HepG2 (cell line): ENCODE measurements at regions not wholly inside any gene's neighbourhood (a gene's known extent, or its start where the extent isn't known, plus 50 kb on each side); places are given as distances from the start of the nearest gene placed in this dataset.

Source experiments
- ATAC-seq: fragments of 200-7000 bp; cut with Tn5 transposase; 3 replicates; pipeline ENCODE4 v1.9.1; 2020; ENCODE audit warnings: mild to moderate bottlenecking, moderate library complexity
- BruUV-seq: library from RNA; stranded (reverse); fragments of 400-500 nt; replicated peaks from 2 replicates; lab custom pipeline; 2021; lab: Mats Ljungman, UMichigan
- CTCF ChIA-PET: fragments of 300-600 bp; formaldehyde crosslinking; extraction: SDS; loops from one replicate; lab custom pipeline; 2021; ENCODE audit warnings: low total read pairs, inconsistent platforms, low intra/inter-chr PET ratio; lab: Yijun Ruan, JAX
- POLR2A ChIA-PET: fragments of 350-600 bp; sonication (Branson Sonifier 250); formaldehyde crosslinking; loops from one replicate; lab custom pipeline; 2020; ENCODE audit warnings: antibody characterized with exemption, inconsistent platforms; lab: Yijun Ruan, JAX
- DNase-seq: peaks from one replicate; pipeline ENCODE4 v3.0.0-alpha.2; 2015; ENCODE audit warnings: low spot score
- FAIRE-seq: peaks from 3 replicates; lab custom pipeline; 2011; peaks lifted over from hg19 to GRCh38; lab: Jason Lieb, UNC
- H2AFZ ChIP-seq: one replicate; pipeline ENCODE4 v1.6.1; 2011; ENCODE audit warnings: low read length, inconsistent platforms
- H3K27ac ChIP-seq: fragments of 300-600 bp; 3 replicates; pipeline ENCODE4 v1.8.0; 2011; ENCODE audit warnings: mixed run types, mild to moderate bottlenecking, mixed read lengths, low read length, inconsistent platforms; ENCODE audit not compliant: insufficient read depth; ENCODE audit errors: extremely low read length
- H3K27me3 ChIP-seq, 2 experiments: fragments of 200-600 bp in 1 of 2; 2 replicates in 1 of 2; 3 replicates in 1 of 2; pipeline versions ENCODE4 v1.6.0 to v1.8.0; 2011; ENCODE audit warnings: low read length in 2 of 2, mild to moderate bottlenecking in 2 of 2, moderate library complexity in 2 of 2, inconsistent platforms in 1 of 2; ENCODE audit not compliant: insufficient read depth in 2 of 2, control insufficient read depth in 1 of 2
- H3K36me3 ChIP-seq, 2 experiments: fragments of 200-600 bp in 1 of 2; replicated peaks in 1 of 2; 2 replicates in 1 of 2; 3 replicates in 1 of 2; pipeline versions ENCODE4 v1.5.1 to v1.8.0; 2011; ENCODE audit warnings: low read length in 2 of 2, inconsistent platforms in 1 of 2; ENCODE audit not compliant: insufficient read depth in 2 of 2, control insufficient read depth in 1 of 2
- H3K4me1 ChIP-seq: 2 replicates; pipeline ENCODE4 v1.5.1; 2012; ENCODE audit warnings: low read length, inconsistent platforms; ENCODE audit not compliant: insufficient read depth
- H3K4me2 ChIP-seq: 2 replicates; pipeline ENCODE4 v1.6.0; 2011; ENCODE audit warnings: low read depth, low read length, inconsistent platforms
- H3K4me3 ChIP-seq, 3 experiments: fragments of 200-600 bp in 1 of 3; sonication (generic), shearing (Covaris generic) in 1 of 3; replicated peaks in 1 of 3; 2 replicates each; pipeline ENCODE4 v1.5.1; 2011 to 2016; ENCODE audit warnings: low read length in 3 of 3, inconsistent platforms in 2 of 3, low read depth in 2 of 3, mild to moderate bottlenecking in 2 of 3, control low read depth in 1 of 3, mixed read lengths in 1 of 3; ENCODE audit not compliant: insufficient read depth in 1 of 3
- H3K79me2 ChIP-seq: one replicate; pipeline ENCODE4 v1.6.1; 2011; ENCODE audit warnings: low read length, inconsistent platforms; ENCODE audit not compliant: insufficient read depth
- H3K9ac ChIP-seq: 2 replicates; pipeline ENCODE4 v1.6.0; 2011; ENCODE audit warnings: mild to moderate bottlenecking, low read depth, low read length, inconsistent platforms; ENCODE audit not compliant: insufficient read depth
- H3K9me3 ChIP-seq: 2 replicates; pipeline ENCODE4 v1.5.1; 2012; ENCODE audit warnings: mild to moderate bottlenecking, low read length
- H4K20me1 ChIP-seq: 2 replicates; pipeline ENCODE4 v1.6.0; 2011; ENCODE audit warnings: inconsistent platforms, mild to moderate bottlenecking, low read length, moderate library complexity; ENCODE audit not compliant: insufficient read depth
- CREM ChIP-seq, 2 experiments: sonication (generic) in 1 of 2; formaldehyde crosslinking in 1 of 2; IDR thresholded peaks; 2 replicates each; pipeline versions ENCODE4 v1.4.0 to v1.6.1; 2016 to 2020; ENCODE audit warnings: antibody characterized with exemption in 1 of 2, mild to moderate bottlenecking in 1 of 2, missing genetic modification reagents in 1 of 2
- KDM3A ChIP-seq: IDR thresholded peaks from 2 replicates; pipeline ENCODE4 v1.6.1; 2018; ENCODE audit warnings: low read depth, missing compliant biosample characterization
- RBAK ChIP-seq: sonication (generic); formaldehyde crosslinking; IDR thresholded peaks from 2 replicates; pipeline ENCODE4 v1.5.1; 2020; ENCODE audit warnings: mild to moderate bottlenecking, missing genetic modification reagents
- REST ChIP-seq, 2 experiments: IDR thresholded peaks; 2 replicates each; pipeline ENCODE4 v1.6.1; 2011 to 2012; ENCODE audit warnings: low read length in 2 of 2, borderline replicate concordance in 1 of 2, low read depth in 1 of 2, mild to moderate bottlenecking in 1 of 2, moderate library complexity in 1 of 2
- TCF12 ChIP-seq, 2 experiments: fragments of 450-650 bp in 1 of 2; sonication (generic) in 1 of 2; formaldehyde crosslinking in 1 of 2; IDR thresholded peaks; 2 replicates each; pipeline versions ENCODE4 v1.6.1 to v1.8.0; 2017 to 2022; ENCODE audit warnings: antibody characterized with exemption in 1 of 2, mild to moderate bottlenecking in 1 of 2, missing genetic modification reagents in 1 of 2, moderate library complexity in 1 of 2
- ZNF776 ChIP-seq: sonication (generic); formaldehyde crosslinking; IDR thresholded peaks from 2 replicates; pipeline ENCODE4 v1.4.0; 2020; ENCODE audit warnings: mild to moderate bottlenecking, missing genetic modification reagents
- ZNF784 ChIP-seq: sonication (generic); formaldehyde crosslinking; IDR thresholded peaks from 2 replicates; pipeline ENCODE4 v1.5.1; 2020; ENCODE audit warnings: missing genetic modification reagents, mild to moderate bottlenecking, borderline replicate concordance
- WGBS: methylation state at CpG from one replicate; pipeline ENCODE4 v1.1.6; 2017; ENCODE audit warnings: low lambda C conversion rate; 5-methylcytosine and 5-hydroxymethylcytosine counted together
- in situ Hi-C: cut with HindIII; loops from 2 replicates; pipeline ENCODE4 v1.10.0; 2017; ENCODE audit warnings: low pct_unique_long_range_greater_than_20kb; ENCODE audit not compliant: extremely low pct_ligation_motif_present
- intact Hi-C: fragments of 100-400 bp; cut with micrococcal nuclease; formaldehyde crosslinking; loops from one replicate; pipeline ENCODE4 v1.10.0; 2022; ENCODE audit not compliant: unreplicated experiment

- in situ Hi-C loops: no loop called here
These were observed 1738.2 kb downstream of the TP53TG3F start for GRCh38 chr16:35197656-35198055.

More at GRCh38 chr16:35197656-35198055, 1738.2 kb downstream of the TP53TG3F start:
- no peak overlapping the region for H3K9ac ChIP-seq
- H3K4me2 ChIP-seq: no peak overlapping the region
- TF ChIP-seq KDM3A (no peak), ZNF784 (CRISPR knock-in tag) (no peak), ZNF776 (CRISPR knock-in tag) (no peak), REST (IDR thresholded peaks at IDR 0.05; ENCODE audit: borderline replicate concordance in 1 of 2, low read depth in 1 of 2, low read length in 2 of 2) (no peak), TCF12 (IDR thresholded peaks at IDR 0.05) (no peak), TCF12 (CRISPR knock-in tag; IDR thresholded peaks at IDR 0.05) (no peak), RBAK (no peak), CREM (IDR thresholded peaks at IDR 0.05) (no peak), CREM (CRISPR knock-in tag; IDR thresholded peaks at IDR 0.05) (no peak)
- H3K4me3 ChIP-seq: no peak overlapping the region
- peaks cover 81% of the 10 kb centered on the region for H3K9me3 ChIP-seq
- no peak for DNase-seq
- H3K27me3 ChIP-seq: 0 out of 5 replicates have a peak, but pooled peaks cover 0 to 1% of the 10 kb centered on the region in 2 experiments
- H3K79me2 ChIP-seq: no peaks in the 10 kb centered on the region
- ChIA-PET POLR2A (no interaction called here), CTCF (no interaction called here)
- WGBS: 11% methylated on average over 6 of the region's 10 CpGs
- no peak for FAIRE-seq
- no peak overlapping the region for H2AFZ ChIP-seq
- no peak overlapping the region for H3K27ac ChIP-seq
- no peak for ATAC-seq
- BruUV-seq: no TSS peak
- no peaks in the 10 kb centered on the region for H3K36me3 ChIP-seq
- intact Hi-C loops: no loop called here
- H3K4me1 ChIP-seq: no peaks in the 10 kb centered on the region
- H4K20me1 ChIP-seq: no peaks in the 10 kb centered on the region
